Smooth muscle cell (in vitro differentiated cells): ENCODE measurements at regions not wholly inside any gene's neighbourhood (a gene's known extent, or its start where the extent isn't known, plus 50 kb on each side); places are given as distances from the start of the nearest gene placed in this dataset.

ENCODE experiments used
- DNase-seq: peaks from one replicate; lab custom pipeline; 2025; ENCODE audit not compliant: unreplicated experiment; lab: John Stamatoyannopoulos, UW
- H2AFZ ChIP-seq: fragments of 200-600 bp; sonication (generic); 2 replicates; pipeline ENCODE4 v1.6.0; 2016; ENCODE audit warnings: antibody characterized with exemption, low read depth, mild to moderate bottlenecking
- H3F3A ChIP-seq: fragments of 200-600 bp; sonication (generic); 2 replicates; pipeline ENCODE4 v1.6.0; 2017; ENCODE audit warnings: antibody characterized with exemption, low read depth
- H3K27ac ChIP-seq: fragments of 200-600 bp; sonication (generic); 2 replicates; pipeline ENCODE4 v1.5.1; 2016; ENCODE audit warnings: low read depth, mild to moderate bottlenecking
- H3K27me3 ChIP-seq: fragments of 200-600 bp; sonication (generic); 2 replicates; pipeline ENCODE4 v1.6.1; 2016; ENCODE audit warnings: low read depth, mild to moderate bottlenecking
- H3K36me3 ChIP-seq: fragments of 200-600 bp; sonication (generic); 2 replicates; pipeline ENCODE4 v1.5.1; 2016; ENCODE audit warnings: low read depth
- H3K4me1 ChIP-seq: fragments of 200-600 bp; sonication (generic); 2 replicates; pipeline ENCODE4 v1.5.1; 2016; ENCODE audit warnings: low read depth
- H3K4me2 ChIP-seq: fragments of 200-600 bp; sonication (generic); 2 replicates; pipeline ENCODE4 v1.6.0; 2016; ENCODE audit warnings: mild to moderate bottlenecking
- H3K4me3 ChIP-seq: fragments of 200-600 bp; sonication (generic); 2 replicates; pipeline ENCODE4 v1.5.1; 2016; ENCODE audit warnings: mild to moderate bottlenecking
- H3K79me2 ChIP-seq: fragments of 200-600 bp; sonication (generic); 2 replicates; pipeline ENCODE4 v1.6.0; 2016; ENCODE audit warnings: low read depth, mild to moderate bottlenecking
- H3K9ac ChIP-seq: fragments of 200-600 bp; sonication (generic); 2 replicates; pipeline ENCODE4 v1.6.0; 2016; ENCODE audit warnings: low read depth
- H3K9me3 ChIP-seq: fragments of 200-600 bp; sonication (generic); replicated peaks from 2 replicates; pipeline ENCODE4 v1.5.1; 2016; ENCODE audit warnings: low read depth
- H4K20me1 ChIP-seq: fragments of 200-600 bp; sonication (generic); 2 replicates; pipeline ENCODE4 v1.6.0; 2016; ENCODE audit warnings: low read depth
- WGBS: methylation state at CpG from one replicate; pipeline ENCODE4 v1.1.7; 2016; ENCODE audit warnings: low lambda C conversion rate; 5-methylcytosine and 5-hydroxymethylcytosine counted together
- TF ChIP-seq, protein P1 (sequence below): fragments of 200-600 bp; sonication (generic); IDR thresholded peaks from 2 replicates; pipeline ENCODE4 v1.5.1; 2017; ENCODE audit warnings: borderline replicate concordance, mild to moderate bottlenecking, antibody characterized with exemption; ENCODE audit not compliant: insufficient read depth, poor library complexity, severe bottlenecking

DNA sequence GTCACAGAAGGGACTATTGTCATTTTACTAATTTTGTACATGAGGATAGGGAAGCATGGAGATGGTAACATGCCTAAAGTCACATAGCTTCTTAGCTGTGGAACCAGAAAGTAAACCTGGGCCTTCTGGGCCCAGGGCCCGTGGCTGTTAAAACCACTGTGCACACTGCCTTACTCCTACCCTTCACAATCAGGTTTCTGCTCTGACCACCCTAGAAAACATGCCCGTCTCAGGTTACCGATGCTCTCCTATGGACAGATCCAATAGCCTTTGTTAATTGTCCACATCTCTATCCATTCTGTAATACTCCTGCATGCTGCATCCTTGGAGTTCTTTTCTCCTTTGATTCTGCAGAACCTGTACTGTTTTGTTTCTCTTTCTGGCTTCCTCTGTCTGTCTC lies 79.0 kb upstream of the TACR1 start:
- TF ChIP-seq, protein P1, sequence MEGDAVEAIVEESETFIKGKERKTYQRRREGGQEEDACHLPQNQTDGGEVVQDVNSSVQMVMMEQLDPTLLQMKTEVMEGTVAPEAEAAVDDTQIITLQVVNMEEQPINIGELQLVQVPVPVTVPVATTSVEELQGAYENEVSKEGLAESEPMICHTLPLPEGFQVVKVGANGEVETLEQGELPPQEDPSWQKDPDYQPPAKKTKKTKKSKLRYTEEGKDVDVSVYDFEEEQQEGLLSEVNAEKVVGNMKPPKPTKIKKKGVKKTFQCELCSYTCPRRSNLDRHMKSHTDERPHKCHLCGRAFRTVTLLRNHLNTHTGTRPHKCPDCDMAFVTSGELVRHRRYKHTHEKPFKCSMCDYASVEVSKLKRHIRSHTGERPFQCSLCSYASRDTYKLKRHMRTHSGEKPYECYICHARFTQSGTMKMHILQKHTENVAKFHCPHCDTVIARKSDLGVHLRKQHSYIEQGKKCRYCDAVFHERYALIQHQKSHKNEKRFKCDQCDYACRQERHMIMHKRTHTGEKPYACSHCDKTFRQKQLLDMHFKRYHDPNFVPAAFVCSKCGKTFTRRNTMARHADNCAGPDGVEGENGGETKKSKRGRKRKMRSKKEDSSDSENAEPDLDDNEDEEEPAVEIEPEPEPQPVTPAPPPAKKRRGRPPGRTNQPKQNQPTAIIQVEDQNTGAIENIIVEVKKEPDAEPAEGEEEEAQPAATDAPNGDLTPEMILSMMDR: no peak

DNA sequence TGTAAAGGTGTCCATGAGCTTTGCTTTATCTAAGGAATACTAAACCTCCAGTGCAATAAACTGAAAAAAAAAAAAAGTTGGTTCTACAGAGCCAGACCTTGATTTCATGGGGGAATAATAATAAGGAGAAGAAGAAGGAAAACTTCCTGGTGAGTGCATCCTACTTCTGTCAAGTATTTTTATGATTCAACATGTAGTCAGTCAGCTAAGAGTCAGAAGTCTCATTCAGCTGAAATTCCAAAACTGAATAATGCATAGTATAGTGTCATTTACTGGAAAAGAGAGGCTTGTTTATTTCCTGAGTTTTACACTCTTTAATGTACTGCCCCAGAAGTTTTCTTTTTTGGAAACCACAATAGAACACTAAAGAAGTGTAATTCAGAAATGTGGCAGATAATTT lies 77.8 kb upstream of the TACR1 start:
- no peaks in the 10 kb centered on the region for H3K27me3 ChIP-seq
- peak overlapping the region; percentile 53 for H3K27ac ChIP-seq
- H3K4me1 ChIP-seq: peaks cover 11% of the 10 kb centered on the region
- H3K9me3 ChIP-seq: no peaks in the 10 kb centered on the region
- no peak for DNase-seq
- TF ChIP-seq, protein P1: no peak
- H3K36me3 ChIP-seq: no peaks in the 10 kb centered on the region
- no peak overlapping the region for H3K4me3 ChIP-seq
- H2AFZ ChIP-seq: peak overlapping the region; percentile 22
- peak overlapping the region; percentile 69 for H3K4me2 ChIP-seq
- H3F3A ChIP-seq: no peaks in the 10 kb centered on the region
- H3K79me2 ChIP-seq: no peaks in the 10 kb centered on the region
- no peaks in the 10 kb centered on the region for H4K20me1 ChIP-seq
- no peak overlapping the region for H3K9ac ChIP-seq

More for the DNA sequence above, 79.0 kb upstream of the TACR1 start:
- H3K4me1 ChIP-seq: peaks cover 11% of the 10 kb centered on the region
- no peak overlapping the region for H3K27ac ChIP-seq
- no peak overlapping the region for H3K4me3 ChIP-seq
- no peak for DNase-seq
- H3K9ac ChIP-seq: no peak overlapping the region
- H3F3A ChIP-seq: no peaks in the 10 kb centered on the region
- no peaks in the 10 kb centered on the region for H3K27me3 ChIP-seq
- 93% methylated on average over 3 of the region's 3 CpGs for WGBS
- no peaks in the 10 kb centered on the region for H3K36me3 ChIP-seq
- H3K9me3 ChIP-seq: no peaks in the 10 kb centered on the region
- no peak overlapping the region for H2AFZ ChIP-seq
- H3K4me2 ChIP-seq: no peak overlapping the region
- no peaks in the 10 kb centered on the region for H3K79me2 ChIP-seq
- no peaks in the 10 kb centered on the region for H4K20me1 ChIP-seq

DNA sequence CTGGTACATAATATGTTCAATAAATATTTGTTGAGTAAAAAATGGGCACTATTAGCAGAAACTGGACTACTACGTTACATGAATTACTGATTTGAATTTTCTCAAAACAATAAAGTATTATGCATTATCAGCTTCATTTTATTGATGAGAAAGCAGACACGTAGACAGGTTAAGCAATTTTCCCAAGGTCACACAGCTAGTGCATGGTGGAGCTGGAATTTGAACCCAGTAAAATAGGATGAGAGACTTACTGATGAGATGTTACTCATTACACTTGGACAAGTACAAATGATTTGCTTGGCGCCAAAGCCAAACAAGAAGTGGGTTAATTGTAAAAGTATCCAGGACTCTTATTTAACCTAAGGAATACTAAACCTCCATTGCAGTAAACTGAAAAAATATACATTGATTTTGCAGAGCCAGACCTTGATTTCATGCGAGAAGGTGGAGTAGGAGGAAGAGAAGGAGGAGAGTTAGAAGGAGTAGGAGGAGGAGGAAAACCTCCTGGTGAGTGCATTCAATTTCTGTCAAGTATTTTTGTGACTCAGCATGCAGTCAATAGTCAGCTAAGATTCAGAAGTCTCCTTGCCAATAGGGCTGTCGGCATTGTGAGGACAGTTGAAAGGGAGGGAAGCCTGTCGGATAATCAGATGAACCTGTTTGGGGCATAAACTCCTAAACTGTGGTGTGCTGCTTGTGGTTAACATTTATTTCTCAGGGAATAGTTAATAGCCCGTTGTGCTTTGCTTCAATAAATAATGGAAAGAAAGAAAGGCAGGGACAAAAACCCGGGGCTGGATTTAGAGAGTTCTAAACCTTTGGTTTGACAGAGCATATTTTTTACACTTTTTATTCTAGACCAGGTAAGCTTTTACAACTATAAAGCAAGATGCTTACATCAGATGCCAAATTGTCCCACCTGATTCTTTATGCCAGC lies 77.0 kb upstream of the TACR1 start:
- Histone ChIP-seq H3K9me3 (no peaks in the 10 kb centered on the region), H3K9ac (no peak overlapping the region), H4K20me1 (no peaks in the 10 kb centered on the region), H3F3A (no peaks in the 10 kb centered on the region), H3K27ac (peak overlapping the region; percentile 53), H2AFZ (peak overlapping the region; percentile 22), H3K27me3 (no peaks in the 10 kb centered on the region), H3K79me2 (no peaks in the 10 kb centered on the region), H3K4me2 (peak overlapping the region; percentile 69), H3K36me3 (no peaks in the 10 kb centered on the region), H3K4me3 (no peak overlapping the region), H3K4me1 (peaks cover 11% of the 10 kb centered on the region)
- WGBS: 50% methylated on average over 8 of the region's 8 CpGs
- TF ChIP-seq, protein P1: no peak
- DNase-seq: no peak

DNA sequence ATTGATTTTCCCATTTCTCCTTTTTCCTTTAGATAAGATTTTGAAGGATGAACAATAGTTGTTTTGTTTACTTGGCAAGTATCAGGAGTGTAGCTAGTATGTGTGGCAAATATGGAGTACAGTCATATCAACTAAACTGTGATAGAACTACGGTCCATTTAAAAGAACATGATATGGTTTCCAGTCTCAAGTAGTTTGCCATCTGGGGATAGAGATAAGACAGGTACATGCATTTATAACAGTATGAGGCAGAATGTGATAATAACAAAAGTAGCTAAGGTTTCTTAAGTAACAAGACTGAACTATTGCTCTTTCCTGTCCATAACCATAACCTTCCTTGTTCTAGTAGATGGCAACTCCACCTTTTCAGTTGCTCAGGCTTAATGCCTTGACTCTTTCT lies 75.6 kb upstream of the TACR1 start:
- Histone ChIP-seq H3K27ac (no peak overlapping the region), H3K4me1 (peaks cover 11% of the 10 kb centered on the region), H3F3A (no peaks in the 10 kb centered on the region), H2AFZ (no peak overlapping the region), H3K4me2 (no peak overlapping the region), H3K4me3 (no peak overlapping the region), H3K36me3 (no peaks in the 10 kb centered on the region), H4K20me1 (no peaks in the 10 kb centered on the region), H3K27me3 (no peaks in the 10 kb centered on the region), H3K9me3 (no peaks in the 10 kb centered on the region), H3K9ac (no peak overlapping the region), H3K79me2 (no peaks in the 10 kb centered on the region)
- DNase-seq: no peak
- TF ChIP-seq, protein P1: no peak
- 94% methylated on average over 1 of the region's 1 CpG for WGBS
